Spleen (tissue), 11 donors: ENCODE measurements at regions not wholly inside any gene's neighbourhood (a gene's known extent, or its start where the extent isn't known, plus 50 kb on each side); places are given as distances from the start of the nearest gene placed in this dataset.

Experiments
- DNase-seq: peaks from one replicate; pipeline ENCODE4 v3.0.0-alpha.2; 2020
- H3K27ac ChIP-seq, 8 donors: fragments of 200-600 bp; sonication (generic) in 7 of 8; 1 replicate in 4 of 8; 2 replicates in 4 of 8; pipeline versions ENCODE4 v1.5.0 to v1.8.0; 2016 to 2021; ENCODE audit warnings: inconsistent platforms in 4 of 8, mild to moderate bottlenecking in 4 of 8, moderate library complexity in 1 of 8
- H3K27me3 ChIP-seq, 7 donors: fragments of 200-600 bp; sonication (generic) in 6 of 7; replicated peaks in 1 of 7; 1 replicate in 4 of 7; 2 replicates in 3 of 7; pipeline versions ENCODE4 v1.5.0 to v1.8.0; 2016 to 2021; ENCODE audit warnings: inconsistent platforms in 3 of 7, mild to moderate bottlenecking in 1 of 7
- H3K36me3 ChIP-seq, 6 donors: fragments of 200-600 bp; sonication (generic) in 5 of 6; 1 replicate in 4 of 6; 2 replicates in 2 of 6; pipeline versions ENCODE4 v1.5.0 to v1.8.0; 2016 to 2021; ENCODE audit warnings: inconsistent platforms in 2 of 6
- H3K4me1 ChIP-seq, 6 donors: fragments of 200-600 bp; sonication (generic) in 5 of 6; 1 replicate in 3 of 6; 2 replicates in 3 of 6; pipeline versions ENCODE4 v1.5.0 to v1.8.0; 2016 to 2021; ENCODE audit warnings: inconsistent platforms in 3 of 6
- H3K4me3 ChIP-seq, 8 donors: fragments of 200-600 bp; sonication (generic) in 7 of 8; 1 replicate in 4 of 8; 2 replicates in 4 of 8; pipeline versions ENCODE4 v1.5.0 to v1.8.0; 2016 to 2021; ENCODE audit warnings: inconsistent platforms in 4 of 8, mild to moderate bottlenecking in 4 of 8, moderate library complexity in 2 of 8
- H3K9me3 ChIP-seq, 8 donors: fragments of 200-600 bp; sonication (generic) in 7 of 8; 1 replicate in 4 of 8; 2 replicates in 4 of 8; pipeline versions ENCODE4 v1.5.0 to v1.8.0; 2016 to 2021; ENCODE audit warnings: inconsistent platforms in 4 of 8
- POLR2A ChIP-seq, 3 donors: fragments of 450-650 bp; IDR thresholded peaks; one replicate each; pipeline ENCODE4 v1.5.1; 2017; ENCODE audit warnings: antibody characterized with exemption in 3 of 3, mild to moderate bottlenecking in 1 of 3
- POLR2AphosphoS5 ChIP-seq, 3 donors: sonication (generic); formaldehyde crosslinking; IDR thresholded peaks; one replicate each; pipeline ENCODE4 v1.5.1; 2017; ENCODE audit warnings: antibody characterized with exemption in 3 of 3
- WGBS, 5 donors: extraction: QIAGEN DNeasy Blood & Tissue Kit in 3 of 5; methylation state at CpG; one replicate each; pipeline versions ENCODE4 v1.1.5 to v1.1.7; 2013 to 2018; 5-methylcytosine and 5-hydroxymethylcytosine counted together
- intact Hi-C: fragments of 100-400 bp; cut with DNase I; formaldehyde crosslinking; loops from one replicate; pipeline ENCODE4 v1.15.0; 2023; ENCODE audit warnings: low total_unique reads
- TF ChIP-seq, protein P1 (sequence below), 11 experiments: fragments of 200-600 bp in 7 of 11; fragments of 450-650 bp in 4 of 11; sonication (generic) in 4 of 11; IDR thresholded peaks in 8 of 11; conservative IDR thresholded peaks in 3 of 11; 1 replicate in 7 of 11; 2 replicates in 4 of 11; pipeline versions ENCODE4 v1.4.0 to v1.8.0; 2016 to 2021; ENCODE audit warnings: antibody characterized with exemption in 11 of 11, inconsistent platforms in 4 of 11, mild to moderate bottlenecking in 1 of 11
- donor health status: healthy with polysubstance abuse.
- donor health status: DM: no; HTN: no; CAD: no; lungs with moderate emphysema.
- donor health status: DM: no; HTN: no; CAD: no.
- donor health status: Bipolar disorder and iron deficiency.
- donor health status: healthy.
- donor health status: DM: no; HTN: no; CAD: no.
- donor health status: DM: yes; HTN: yes; CAD: no.

GRCh38 chr6:26172608-26172968 is 85.4 kb downstream of the HFE start:
- H3K4me1 ChIP-seq, result peaks cover 26 to 60% (median 40%) of the 10 kb centered on the region in 6 donors
- no peaks in the 10 kb centered on the region for H3K36me3 ChIP-seq
- TF ChIP-seq, protein P1, sequence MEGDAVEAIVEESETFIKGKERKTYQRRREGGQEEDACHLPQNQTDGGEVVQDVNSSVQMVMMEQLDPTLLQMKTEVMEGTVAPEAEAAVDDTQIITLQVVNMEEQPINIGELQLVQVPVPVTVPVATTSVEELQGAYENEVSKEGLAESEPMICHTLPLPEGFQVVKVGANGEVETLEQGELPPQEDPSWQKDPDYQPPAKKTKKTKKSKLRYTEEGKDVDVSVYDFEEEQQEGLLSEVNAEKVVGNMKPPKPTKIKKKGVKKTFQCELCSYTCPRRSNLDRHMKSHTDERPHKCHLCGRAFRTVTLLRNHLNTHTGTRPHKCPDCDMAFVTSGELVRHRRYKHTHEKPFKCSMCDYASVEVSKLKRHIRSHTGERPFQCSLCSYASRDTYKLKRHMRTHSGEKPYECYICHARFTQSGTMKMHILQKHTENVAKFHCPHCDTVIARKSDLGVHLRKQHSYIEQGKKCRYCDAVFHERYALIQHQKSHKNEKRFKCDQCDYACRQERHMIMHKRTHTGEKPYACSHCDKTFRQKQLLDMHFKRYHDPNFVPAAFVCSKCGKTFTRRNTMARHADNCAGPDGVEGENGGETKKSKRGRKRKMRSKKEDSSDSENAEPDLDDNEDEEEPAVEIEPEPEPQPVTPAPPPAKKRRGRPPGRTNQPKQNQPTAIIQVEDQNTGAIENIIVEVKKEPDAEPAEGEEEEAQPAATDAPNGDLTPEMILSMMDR (IDR thresholded peaks at IDR 0.05 in 8 of 11, conservative IDR thresholded peaks at IDR 0.05 in 3 of 11), result no peak
- TF ChIP-seq POLR2AphosphoS5 (IDR thresholded peaks at IDR 0.05) (peak in 1 of 3 donors; percentile 65), POLR2A (IDR thresholded peaks at IDR 0.05) (peak in 1 of 3 donors; percentile 26)
- intact Hi-C loops, result no loop called here
- no peaks in the 10 kb centered on the region for H3K27me3 ChIP-seq
- peak overlapping the region; percentile 86 to 100 (median 99) for H3K27ac ChIP-seq
- 0 to 2% (median 0%) methylated on average over 10 of the region's 10 CpGs for WGBS, 5 donors
- no peak for DNase-seq
- no peaks in the 10 kb centered on the region for H3K9me3 ChIP-seq
- peak overlapping the region; percentile 8 to 73 (median 52) for H3K4me3 ChIP-seq

DNA sequence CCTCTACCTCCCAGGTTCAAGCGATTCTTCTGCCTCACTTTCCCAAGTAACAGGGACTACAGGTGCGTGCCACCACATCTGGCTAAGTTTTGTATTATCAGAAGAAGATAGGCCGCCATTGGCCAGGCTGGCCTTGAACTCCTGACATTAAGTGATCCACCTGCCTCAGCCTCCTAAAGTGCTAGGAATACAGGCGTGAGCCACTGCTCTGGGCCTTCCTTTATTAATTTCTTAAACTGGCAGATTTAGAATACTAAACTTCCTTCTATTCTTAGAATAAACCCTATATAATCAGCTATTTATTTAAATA is 86.6 kb downstream of the HFE start:
- no peak for DNase-seq
- peaks cover 26 to 60% (median 40%) of the 10 kb centered on the region in 6 donors for H3K4me1 ChIP-seq
- TF ChIP-seq POLR2AphosphoS5 (IDR thresholded peaks at IDR 0.05) (no peak), POLR2A (IDR thresholded peaks at IDR 0.05) (no peak)
- TF ChIP-seq, protein P1 (IDR thresholded peaks at IDR 0.05 in 8 of 11, conservative IDR thresholded peaks at IDR 0.05 in 3 of 11), result no peak
- peak overlapping the region; percentile 86 to 100 (median 99) for H3K27ac ChIP-seq
- no peaks in the 10 kb centered on the region for H3K27me3 ChIP-seq
- intact Hi-C loops, result no loop called here
- H3K9me3 ChIP-seq, result no peaks in the 10 kb centered on the region
- no peaks in the 10 kb centered on the region for H3K36me3 ChIP-seq
- peak overlapping the region in 2 of 8 donors; percentile 54 to 73 for H3K4me3 ChIP-seq
- WGBS, 5 donors, result 89 to 96% (median 91%) methylated on average over 4 of the region's 4 CpGs

DNA sequence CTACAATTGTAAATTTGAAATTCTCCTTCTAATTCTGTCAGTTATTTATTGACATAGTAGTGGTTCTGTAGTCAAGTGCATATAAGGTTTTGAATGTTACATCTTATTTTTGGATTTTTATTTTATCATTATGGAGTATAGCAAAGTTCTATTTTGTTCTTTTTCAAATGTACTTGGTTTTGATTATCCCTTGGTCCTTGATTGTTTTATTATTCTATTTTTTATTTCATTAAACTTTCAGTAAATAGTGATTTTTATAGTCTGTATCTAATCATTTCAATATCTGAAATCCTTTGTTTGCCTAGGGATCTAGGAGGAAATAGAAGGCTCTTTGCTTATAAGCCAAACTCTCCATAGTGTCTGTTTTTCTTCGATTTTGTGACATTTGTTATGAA is 87.8 kb downstream of the HFE start:
- 13 to 24% (median 15%) methylated on average over 1 of the region's 1 CpG for WGBS, 5 donors
- DNase-seq, result no peak
- peaks cover 24 to 48% (median 35%) of the 10 kb centered on the region in 6 donors for H3K4me1 ChIP-seq
- no peaks in the 10 kb centered on the region for H3K36me3 ChIP-seq
- no peaks in the 10 kb centered on the region for H3K9me3 ChIP-seq
- TF ChIP-seq POLR2A (IDR thresholded peaks at IDR 0.05), result no peak
- TF ChIP-seq POLR2AphosphoS5 (IDR thresholded peaks at IDR 0.05), result no peak
- TF ChIP-seq, protein P1 (IDR thresholded peaks at IDR 0.05 in 8 of 11, conservative IDR thresholded peaks at IDR 0.05 in 3 of 11), result no peak
- intact Hi-C loops, result no loop called here
- no peaks in the 10 kb centered on the region for H3K27me3 ChIP-seq
- H3K4me3 ChIP-seq, result no peak overlapping the region
- H3K27ac ChIP-seq, result peak overlapping the region in 2 of 8 donors; percentile 27 to 29

GRCh38 chr6:26175428-26176181 is 88.4 kb downstream of the HFE start:
- DNase-seq, result no peak

More at GRCh38 chr6:26175428-26176181, 88.4 kb downstream of the HFE start:
- WGBS, 5 donors, result 53 to 67% (median 55%) methylated on average over 5 of the region's 5 CpGs
- intact Hi-C loops, result no loop called here
- Histone ChIP-seq H3K4me3 (no peak overlapping the region), H3K27ac (peak overlapping the region in 3 of 8 donors; percentile 13 to 29 (median 27)), H3K4me1 (peaks cover 18 to 42% (median 30%) of the 10 kb centered on the region in 6 donors), H3K27me3 (no peaks in the 10 kb centered on the region), H3K9me3 (no peaks in the 10 kb centered on the region), H3K36me3 (no peaks in the 10 kb centered on the region)
- TF ChIP-seq POLR2AphosphoS5 (IDR thresholded peaks at IDR 0.05), result no peak
- TF ChIP-seq, protein P1 (IDR thresholded peaks at IDR 0.05 in 8 of 11, conservative IDR thresholded peaks at IDR 0.05 in 3 of 11), result peak; percentile 49 to 76 (median 70)
